Mucosa of rectum (tissue), 2 donors: ENCODE measurements at regions not wholly inside any gene's neighbourhood (a gene's known extent, or its start where the extent isn't known, plus 50 kb on each side); places are given as distances from the start of the nearest gene placed in this dataset.

Experiments used
- H3K27ac ChIP-seq, 2 donors: one replicate each; pipeline ENCODE4 v1.7.0; 2013; ENCODE audit warnings: inconsistent platforms in 2 of 2, low read depth in 2 of 2, low read length in 2 of 2
- H3K27me3 ChIP-seq, 2 donors: one replicate each; pipeline ENCODE4 v1.7.0; 2013; ENCODE audit warnings: low read length in 2 of 2; ENCODE audit not compliant: control insufficient read depth in 2 of 2, insufficient read depth in 2 of 2
- H3K36me3 ChIP-seq, 2 donors: one replicate each; pipeline ENCODE4 v1.7.0; 2013; ENCODE audit warnings: low read length in 2 of 2; ENCODE audit not compliant: control insufficient read depth in 2 of 2, insufficient read depth in 2 of 2
- H3K4me1 ChIP-seq, 2 donors: one replicate each; pipeline ENCODE4 v1.7.0; 2013; ENCODE audit warnings: low read length in 2 of 2, mild to moderate bottlenecking in 1 of 2; ENCODE audit not compliant: control insufficient read depth in 2 of 2, insufficient read depth in 2 of 2
- H3K4me3 ChIP-seq, 2 donors: one replicate each; pipeline ENCODE4 v1.7.0; 2013; ENCODE audit warnings: low read length in 2 of 2
- H3K9ac ChIP-seq, 2 donors: one replicate each; pipeline ENCODE4 v1.7.0; 2013; ENCODE audit warnings: low read length in 2 of 2, low read depth in 1 of 2, mild to moderate bottlenecking in 1 of 2
- H3K9me3 ChIP-seq, 2 donors: one replicate each; pipeline ENCODE4 v1.7.0; 2013; ENCODE audit warnings: low read length in 2 of 2; ENCODE audit not compliant: control insufficient read depth in 2 of 2
- donor health status: healthy.
- donor health status: Normal muscosa, but diverticular disease.

- Histone ChIP-seq H3K9me3 (no peaks in the 10 kb centered on the region), H3K36me3 (no peaks in the 10 kb centered on the region), H3K27ac (no peak overlapping the region), H3K27me3 (no peaks in the 10 kb centered on the region), H3K9ac (no peak overlapping the region), H3K4me3 (no peak overlapping the region), H3K4me1 (no peaks in the 10 kb centered on the region)
Measured at GRCh38 chr11:97974798-97975498, 1045.8 kb upstream of the CNTN5 start.

GRCh38 chr11:97977726-97978125 is 1043.0 kb upstream of the CNTN5 start:
- H3K9me3 ChIP-seq: no peaks in the 10 kb centered on the region
- H3K27me3 ChIP-seq: no peaks in the 10 kb centered on the region
- H3K36me3 ChIP-seq: no peaks in the 10 kb centered on the region
- no peaks in the 10 kb centered on the region for H3K4me1 ChIP-seq
- H3K4me3 ChIP-seq: no peak overlapping the region
- no peak overlapping the region for H3K9ac ChIP-seq
- no peak overlapping the region for H3K27ac ChIP-seq

GRCh38 chr11:97979741-97980140 is 1041.0 kb upstream of the CNTN5 start:
- Histone ChIP-seq H3K36me3 (no peaks in the 10 kb centered on the region), H3K27ac (no peak overlapping the region), H3K9ac (no peak overlapping the region), H3K27me3 (no peaks in the 10 kb centered on the region), H3K4me1 (no peaks in the 10 kb centered on the region), H3K9me3 (no peaks in the 10 kb centered on the region), H3K4me3 (no peak overlapping the region)

- Histone ChIP-seq H3K9me3 (no peaks in the 10 kb centered on the region), H3K9ac (no peak overlapping the region), H3K27ac (no peak overlapping the region), H3K36me3 (no peaks in the 10 kb centered on the region), H3K4me3 (no peak overlapping the region), H3K4me1 (no peaks in the 10 kb centered on the region), H3K27me3 (no peaks in the 10 kb centered on the region)
Measured at GRCh38 chr11:97982512-97982911, 1038.2 kb upstream of the CNTN5 start.

- H3K9ac ChIP-seq: no peak overlapping the region
- H3K36me3 ChIP-seq: no peaks in the 10 kb centered on the region
- no peaks in the 10 kb centered on the region for H3K27me3 ChIP-seq
- H3K27ac ChIP-seq: no peak overlapping the region
- no peak overlapping the region for H3K4me3 ChIP-seq
- no peaks in the 10 kb centered on the region for H3K4me1 ChIP-seq
- H3K9me3 ChIP-seq: no peaks in the 10 kb centered on the region
Measured at GRCh38 chr11:97989121-97989520, 1031.6 kb upstream of the CNTN5 start.

- Histone ChIP-seq H3K27me3 (no peaks in the 10 kb centered on the region), H3K4me1 (no peaks in the 10 kb centered on the region), H3K9ac (no peak overlapping the region), H3K9me3 (no peaks in the 10 kb centered on the region), H3K36me3 (no peaks in the 10 kb centered on the region), H3K4me3 (no peak overlapping the region), H3K27ac (no peak overlapping the region)
Measured at GRCh38 chr11:97990162-97990920, 1030.4 kb upstream of the CNTN5 start.

- H3K36me3 ChIP-seq: no peaks in the 10 kb centered on the region
- no peaks in the 10 kb centered on the region for H3K4me1 ChIP-seq
- H3K9ac ChIP-seq: no peak overlapping the region
- no peaks in the 10 kb centered on the region for H3K27me3 ChIP-seq
- H3K9me3 ChIP-seq: no peaks in the 10 kb centered on the region
- no peak overlapping the region for H3K27ac ChIP-seq
- H3K4me3 ChIP-seq: no peak overlapping the region
Measured at GRCh38 chr11:97993562-97993961, 1027.2 kb upstream of the CNTN5 start.

- Histone ChIP-seq H3K4me1 (no peaks in the 10 kb centered on the region), H3K27me3 (no peaks in the 10 kb centered on the region)
Measured at GRCh38 chr11:97995874-97996273, 1024.9 kb upstream of the CNTN5 start.

GRCh38 chr11:97996762-97997161 is 1024.0 kb upstream of the CNTN5 start:
- H3K36me3 ChIP-seq: no peaks in the 10 kb centered on the region
- H3K4me1 ChIP-seq: no peaks in the 10 kb centered on the region
- H3K27me3 ChIP-seq: no peaks in the 10 kb centered on the region
- no peaks in the 10 kb centered on the region for H3K9me3 ChIP-seq
- H3K4me3 ChIP-seq: no peak overlapping the region
- no peak overlapping the region for H3K27ac ChIP-seq
- H3K9ac ChIP-seq: no peak overlapping the region

More at GRCh38 chr11:97995874-97996273, 1024.9 kb upstream of the CNTN5 start:
- Histone ChIP-seq H3K27ac (no peak overlapping the region), H3K9ac (no peak overlapping the region), H3K9me3 (no peaks in the 10 kb centered on the region), H3K4me3 (no peak overlapping the region), H3K36me3 (no peaks in the 10 kb centered on the region)

- no peaks in the 10 kb centered on the region for H3K27me3 ChIP-seq
- H3K9me3 ChIP-seq: no peaks in the 10 kb centered on the region
- H3K9ac ChIP-seq: no peak overlapping the region
- H3K27ac ChIP-seq: no peak overlapping the region
- H3K36me3 ChIP-seq: no peaks in the 10 kb centered on the region
- H3K4me1 ChIP-seq: no peaks in the 10 kb centered on the region
- H3K4me3 ChIP-seq: no peak overlapping the region
Measured at GRCh38 chr11:98003606-98004371, 1017.0 kb upstream of the CNTN5 start.
